GM18498 (cell line): ENCODE measurements at regions not wholly inside any gene's neighbourhood (a gene's known extent, or its start where the extent isn't known, plus 50 kb on each side); places are given as distances from the start of the nearest gene placed in this dataset.
"Not testable (repeated sequence)": the region's sequence is repeated elsewhere in the genome, so short reads cannot be mapped to it uniquely, and the experiment has no call there.

Experiments
- ATAC-seq: cut with Tn5 transposase; IDR thresholded peaks from one replicate; pipeline ENCODE4 v1.9.1; 2021; ENCODE audit warnings: mild to moderate bottlenecking, moderate library complexity; ENCODE audit not compliant: unreplicated experiment

DNA sequence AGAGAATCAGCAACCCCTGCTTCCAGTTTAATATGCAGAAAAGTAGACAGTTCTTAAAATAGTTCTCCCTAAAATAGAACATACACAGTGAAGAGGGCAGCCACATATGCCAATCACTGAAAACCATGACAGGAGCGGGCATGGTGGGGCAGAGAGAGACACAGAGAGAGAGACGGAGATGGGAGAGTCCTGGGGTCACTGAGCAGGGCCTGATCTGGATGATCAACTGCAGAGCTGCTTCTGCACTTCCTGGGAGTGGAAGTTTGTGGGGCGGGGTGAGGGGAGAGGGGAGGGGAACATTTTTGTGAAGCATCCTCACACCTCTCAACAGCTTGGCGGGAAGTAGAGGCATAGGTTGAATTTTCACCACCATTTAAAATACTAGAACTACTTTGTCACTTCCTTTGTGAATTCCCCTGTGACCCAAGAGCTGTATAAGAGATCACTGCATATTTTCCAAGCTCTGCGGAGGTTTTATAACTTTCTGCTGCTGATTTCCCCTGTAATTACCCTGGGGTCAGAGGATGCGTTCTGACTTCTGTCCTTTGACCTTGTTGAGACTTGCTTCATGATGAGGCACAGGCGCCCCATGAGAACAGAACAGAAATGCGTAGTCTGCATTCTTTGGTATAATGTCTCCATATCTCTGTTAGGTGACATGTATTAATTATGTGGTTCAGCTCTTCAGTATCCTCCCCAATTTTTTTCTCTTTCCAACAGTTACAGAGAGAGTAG, 419.4 kb downstream of the BRD1 start:
- no peak for ATAC-seq

DNA sequence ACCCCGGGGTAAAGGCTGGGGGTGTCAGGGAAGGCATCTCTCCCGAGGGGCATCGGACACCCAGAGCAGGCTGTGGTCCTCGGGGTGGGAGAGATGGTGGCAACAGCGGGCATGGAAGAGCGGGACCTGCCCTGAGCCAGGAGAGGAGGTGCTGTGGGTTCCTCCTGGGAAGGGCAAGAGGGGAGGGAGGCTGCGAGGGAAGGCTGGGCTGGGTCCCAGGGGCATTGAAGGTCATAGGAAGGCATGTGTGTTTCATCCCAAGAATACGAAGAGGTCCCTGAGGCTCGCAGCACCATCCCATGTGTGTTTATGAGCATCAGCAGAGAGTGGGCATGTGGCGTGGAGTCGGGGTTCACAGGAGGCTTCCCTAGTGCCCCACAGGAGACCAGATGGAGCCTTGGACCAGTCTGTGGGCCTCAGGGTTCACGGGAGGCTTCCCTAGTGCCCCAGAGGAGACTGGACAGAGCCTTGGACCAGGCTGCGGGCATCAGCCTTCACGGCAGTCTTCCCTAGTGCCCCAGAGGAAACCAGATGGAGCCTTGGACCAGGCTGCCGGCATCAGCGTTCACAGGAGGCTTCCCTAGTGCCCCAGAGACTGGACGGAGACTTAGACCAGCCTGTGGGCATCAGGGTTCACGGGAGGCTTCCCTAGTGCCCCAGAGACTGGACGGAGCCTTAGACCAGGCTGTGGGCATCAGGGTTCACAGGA, 420.6 kb downstream of the BRD1 start:
- ATAC-seq, result no peak

DNA sequence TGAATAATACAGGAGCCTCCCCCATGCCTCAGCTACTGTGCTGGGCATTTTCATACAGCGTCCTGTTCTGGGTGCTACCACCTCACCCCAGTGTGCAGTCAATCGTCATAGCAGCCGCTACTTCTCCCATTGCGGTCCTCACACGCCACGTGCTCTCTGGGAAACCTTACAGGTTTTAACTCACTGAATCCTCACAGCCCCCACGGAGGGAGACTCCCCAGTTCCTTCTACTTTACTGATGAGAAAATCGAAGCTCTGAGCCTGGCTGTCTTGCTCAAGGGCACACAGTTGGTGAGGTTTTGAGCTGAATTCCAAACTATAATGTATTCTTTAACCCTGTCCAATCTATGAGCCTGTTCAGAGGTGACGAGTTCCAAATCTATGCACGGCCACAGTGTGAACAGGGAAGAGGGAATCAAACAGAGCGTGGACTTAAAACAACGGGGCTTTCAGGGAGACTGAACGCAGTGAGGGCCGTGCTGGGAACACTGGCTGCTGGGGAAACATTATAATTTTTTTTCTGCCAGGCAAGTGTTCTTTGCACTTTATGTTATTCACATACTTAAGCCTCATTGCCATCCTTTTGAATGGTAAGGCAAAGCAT, 421.5 kb downstream of the BRD1 start:
- no peak for ATAC-seq

DNA sequence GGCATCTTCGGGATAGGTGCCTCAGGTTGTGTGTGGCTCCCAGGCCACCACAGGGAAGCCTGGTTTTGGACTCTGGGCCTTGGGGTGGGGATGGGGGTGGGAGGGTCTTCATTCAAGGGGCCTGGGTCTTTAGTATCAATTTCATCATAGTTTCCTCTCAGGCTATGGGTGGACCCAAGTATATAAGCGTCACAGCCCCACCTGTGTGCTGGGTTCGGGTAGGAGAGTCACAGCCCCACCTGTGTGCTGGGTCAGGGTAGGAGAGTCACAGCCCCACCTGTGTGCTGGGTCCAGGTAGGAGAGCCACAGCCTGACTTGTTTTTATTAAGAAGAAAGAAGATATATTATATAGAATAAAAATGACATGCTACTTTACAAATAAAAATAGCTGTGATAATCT, 422.1 kb downstream of the BRD1 start:
- ATAC-seq, result no peak

DNA sequence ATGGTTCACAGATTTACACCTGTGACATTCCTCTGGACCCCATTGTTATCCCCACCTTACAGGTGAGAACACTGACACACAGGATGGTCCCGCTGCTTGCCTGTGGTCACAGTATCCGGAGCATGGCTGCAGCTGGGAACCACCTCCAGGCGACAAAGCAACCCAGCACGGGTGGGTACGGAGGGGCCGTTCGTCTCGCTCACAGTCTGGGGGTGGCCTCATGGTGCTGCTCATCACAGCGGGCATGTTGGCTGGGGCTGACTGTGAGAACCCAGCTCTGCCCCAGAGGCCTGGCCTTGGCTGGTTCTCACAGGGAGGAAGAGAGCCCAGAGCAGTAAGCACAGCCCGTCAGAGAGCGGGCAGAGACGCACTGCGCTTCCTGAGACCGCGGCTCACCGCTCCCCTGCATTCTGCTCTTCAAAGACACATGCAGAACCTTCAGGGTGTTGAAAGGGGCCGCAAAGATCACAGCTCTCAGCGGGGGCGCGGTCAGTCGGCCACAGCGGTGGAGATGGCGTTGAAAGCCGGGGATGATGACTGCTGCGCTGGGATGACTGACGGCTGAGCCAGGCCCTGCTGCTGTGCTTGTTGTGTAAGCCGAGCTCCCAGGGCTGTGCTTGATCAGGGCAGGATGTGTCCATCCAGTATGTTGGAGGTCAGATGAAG, 423.0 kb downstream of the BRD1 start:
- no peak for ATAC-seq

DNA sequence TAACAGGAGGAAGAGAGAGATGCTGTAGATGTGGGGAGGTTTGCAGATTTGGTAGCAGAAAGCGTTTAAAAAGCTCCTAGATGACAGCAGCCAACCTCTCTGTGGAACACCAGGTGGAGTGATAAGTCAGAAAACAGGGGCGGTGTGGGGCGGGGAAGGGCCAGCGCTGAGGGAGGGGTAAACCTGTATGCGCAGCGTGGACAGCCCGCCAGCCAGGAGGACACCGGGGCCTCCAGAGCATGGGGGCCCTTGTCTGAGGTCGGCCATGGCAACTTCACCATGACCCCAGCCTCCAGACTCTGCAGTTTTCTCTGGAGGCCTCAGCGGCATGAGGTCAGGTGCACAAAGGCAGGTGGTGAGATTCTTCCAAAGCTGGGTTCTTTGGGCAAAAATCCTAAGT, 423.7 kb downstream of the BRD1 start:
- ATAC-seq, result no peak

DNA sequence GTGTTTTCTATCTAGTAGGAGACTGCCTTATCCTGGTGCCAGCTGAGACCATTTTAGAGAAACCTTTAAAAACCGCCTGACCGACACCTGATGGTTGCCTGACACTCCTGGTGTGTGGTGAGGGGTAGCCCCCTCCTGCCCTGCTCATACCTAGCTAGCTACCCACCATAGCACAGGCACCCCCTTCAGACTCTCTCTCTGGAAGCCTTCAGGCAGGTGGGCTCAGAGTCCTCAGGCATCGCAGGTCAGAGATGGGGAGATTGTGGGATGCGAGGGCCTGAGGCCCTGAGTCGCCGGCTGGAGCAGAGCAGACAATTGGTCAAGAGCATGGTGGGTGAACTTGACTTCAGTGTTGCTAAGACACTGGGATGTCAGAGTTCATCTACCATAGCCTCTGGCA, 424.6 kb downstream of the BRD1 start:
- ATAC-seq, result no peak

DNA sequence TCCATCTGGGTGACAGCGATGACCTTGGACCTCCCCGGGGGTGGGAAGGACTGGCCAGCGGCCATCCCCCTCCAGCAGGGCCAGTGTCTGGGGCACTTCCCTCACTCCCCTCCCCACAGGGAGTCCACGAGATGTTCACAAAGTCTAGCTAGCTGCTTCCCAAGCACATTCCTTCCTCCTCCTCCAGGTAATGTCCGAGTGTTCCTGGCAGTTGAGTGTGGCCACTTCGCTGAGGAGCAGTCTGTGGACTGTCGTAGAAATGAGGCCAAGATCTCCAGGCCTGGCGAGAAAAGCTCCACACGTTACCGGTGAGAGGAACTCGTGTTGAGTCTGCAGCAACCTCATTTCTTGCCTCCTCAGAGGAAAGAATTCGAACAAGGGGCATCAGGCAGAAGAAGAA, 425.5 kb downstream of the BRD1 start:
- no peak for ATAC-seq

DNA sequence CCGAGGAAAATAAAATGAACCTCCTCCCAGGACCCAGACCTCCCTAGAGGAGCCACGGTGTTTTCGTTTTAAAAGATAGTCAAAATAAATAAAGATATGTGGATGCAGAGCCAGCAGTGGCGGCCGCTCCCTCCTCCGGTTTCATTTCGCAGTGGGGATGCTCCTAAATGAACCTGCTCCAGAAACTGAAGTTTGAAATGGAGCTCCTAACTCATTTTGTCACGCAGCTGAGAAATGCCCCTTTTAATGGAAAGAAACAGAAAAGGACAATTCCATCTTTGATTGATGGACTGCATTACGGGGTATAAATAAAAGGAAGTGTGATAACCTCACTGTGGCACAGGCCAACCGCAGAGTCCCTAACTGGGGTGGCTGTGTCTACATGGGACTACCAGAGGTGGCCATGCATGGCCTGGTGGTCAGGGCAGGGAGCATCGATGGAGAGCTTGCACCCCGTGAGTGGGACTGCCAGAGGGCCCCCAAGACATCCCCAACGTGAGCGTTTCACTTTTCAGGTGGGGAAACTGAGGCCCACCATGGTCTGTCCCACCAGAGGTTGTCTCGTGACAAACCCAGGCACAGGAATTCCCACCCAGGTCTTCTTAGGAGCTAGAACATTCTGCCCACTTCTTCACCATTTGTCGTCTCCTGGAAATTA, 426.6 kb downstream of the BRD1 start:
- no peak for ATAC-seq

DNA sequence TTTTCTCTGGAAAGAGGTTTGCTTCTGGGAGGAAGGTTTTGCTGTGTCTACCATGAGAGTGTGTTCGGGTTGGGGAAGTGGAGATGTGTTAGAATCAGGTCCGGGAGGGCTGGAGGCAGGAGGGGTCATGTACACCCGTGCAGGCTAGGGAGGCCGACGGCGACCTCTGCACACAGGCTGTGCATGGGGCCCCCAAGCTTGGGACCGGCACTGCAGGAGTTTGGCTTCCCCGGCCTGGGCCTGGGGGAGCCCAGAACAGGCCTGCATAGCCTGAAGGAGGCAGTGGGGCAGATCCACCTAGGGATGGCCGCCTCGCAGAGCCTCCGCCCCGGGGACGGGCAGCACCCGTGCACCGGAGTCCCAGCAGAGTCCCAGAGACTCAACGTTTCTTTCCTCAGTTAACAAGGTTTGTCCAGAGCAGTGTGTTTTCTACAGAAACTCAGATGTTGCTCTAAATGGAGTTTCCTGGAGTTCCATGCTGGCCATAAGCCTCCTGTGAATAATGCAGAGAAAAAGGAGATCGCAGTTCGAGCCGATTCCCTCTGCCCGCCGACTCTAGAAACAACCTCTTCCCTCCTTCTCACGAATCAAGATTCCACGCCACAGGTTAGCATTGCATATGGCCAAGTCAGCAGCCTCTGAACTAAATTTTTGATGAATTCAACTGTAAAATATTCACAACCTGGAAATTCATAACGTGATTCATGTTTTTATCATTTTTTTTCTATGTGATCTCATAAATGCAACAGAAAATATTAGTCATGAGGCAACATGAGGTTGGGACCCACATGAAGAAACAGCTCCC, 427.3 kb downstream of the BRD1 start:
- no peak for ATAC-seq

DNA sequence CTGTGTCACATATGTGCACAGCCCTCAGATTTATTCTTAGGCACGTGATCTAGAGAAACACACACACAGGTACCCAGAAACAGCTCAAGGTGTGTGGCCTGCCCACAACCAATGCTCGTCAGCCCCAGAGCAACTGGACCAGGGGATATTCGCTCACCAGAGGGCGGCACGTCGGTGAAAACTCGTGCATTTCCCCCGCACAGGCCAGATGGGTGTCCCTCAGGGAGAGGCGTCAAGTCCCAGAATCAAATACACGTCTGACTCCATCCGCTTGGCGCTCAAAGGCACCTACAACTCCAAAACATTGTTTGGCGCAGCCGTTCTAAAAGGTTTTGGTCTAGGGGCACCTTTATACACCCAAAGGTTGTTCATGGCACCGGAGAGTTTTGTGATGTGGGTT, 429.0 kb downstream of the BRD1 start:
- ATAC-seq, result no peak

DNA sequence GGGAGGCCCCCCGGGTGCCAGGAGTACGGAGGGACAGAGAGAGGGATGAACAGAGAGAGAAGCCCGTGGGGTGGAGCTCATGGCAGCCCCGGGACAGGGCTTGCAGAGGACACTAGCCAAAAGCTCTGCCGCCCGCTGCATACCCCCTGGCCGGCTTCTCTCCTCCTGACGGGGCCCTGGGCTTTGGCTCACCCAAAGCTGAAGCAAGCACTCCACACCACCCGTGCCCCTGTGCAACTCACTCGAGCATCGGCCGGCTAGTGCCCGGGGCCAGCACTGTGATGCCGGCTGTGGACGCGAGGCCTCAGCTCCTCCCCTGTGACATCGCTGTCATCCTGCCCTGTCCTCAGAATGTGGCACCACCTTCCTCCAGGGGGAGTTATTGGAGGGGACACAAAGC, 429.6 kb downstream of the BRD1 start:
- ATAC-seq, result no peak

DNA sequence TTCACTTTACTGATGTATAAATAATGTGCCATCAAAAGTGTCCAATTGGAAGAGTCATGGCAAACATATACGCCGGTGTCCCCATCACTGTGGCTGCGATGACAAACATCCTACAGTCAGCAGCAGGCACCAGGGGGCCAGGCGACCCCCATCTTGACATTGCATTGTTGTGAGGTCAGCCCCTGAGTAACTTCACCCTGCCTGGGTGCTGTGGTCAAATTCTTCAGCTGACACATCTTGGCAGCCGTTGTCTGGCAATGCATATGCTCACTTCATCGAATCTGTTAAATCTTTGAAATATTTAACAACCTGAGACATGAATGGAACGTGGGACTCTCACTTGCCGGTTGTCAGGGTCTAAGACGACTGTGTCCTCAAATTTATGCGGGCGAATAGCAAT, 430.9 kb downstream of the BRD1 start:
- no peak for ATAC-seq

DNA sequence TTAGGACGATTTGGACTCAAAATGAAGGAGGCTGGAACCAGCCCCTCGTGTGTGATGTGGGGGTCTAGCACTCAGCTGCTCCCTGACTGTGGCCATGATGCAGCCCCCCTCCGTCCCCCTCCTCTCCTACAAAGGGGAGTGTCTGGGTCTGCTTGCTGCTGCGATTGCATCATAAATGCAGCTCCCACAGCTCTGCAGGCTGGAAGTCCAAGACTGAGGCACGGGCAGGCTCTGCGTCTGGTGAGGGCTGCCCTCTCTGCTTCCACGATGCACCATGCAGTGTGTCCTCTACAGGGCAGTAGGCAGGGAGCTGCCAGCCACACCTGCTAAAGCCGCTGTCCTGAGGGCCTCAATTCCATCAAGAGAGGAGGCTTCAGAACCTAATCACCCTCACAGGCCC, 432.1 kb downstream of the BRD1 start:
- no peak for ATAC-seq

DNA sequence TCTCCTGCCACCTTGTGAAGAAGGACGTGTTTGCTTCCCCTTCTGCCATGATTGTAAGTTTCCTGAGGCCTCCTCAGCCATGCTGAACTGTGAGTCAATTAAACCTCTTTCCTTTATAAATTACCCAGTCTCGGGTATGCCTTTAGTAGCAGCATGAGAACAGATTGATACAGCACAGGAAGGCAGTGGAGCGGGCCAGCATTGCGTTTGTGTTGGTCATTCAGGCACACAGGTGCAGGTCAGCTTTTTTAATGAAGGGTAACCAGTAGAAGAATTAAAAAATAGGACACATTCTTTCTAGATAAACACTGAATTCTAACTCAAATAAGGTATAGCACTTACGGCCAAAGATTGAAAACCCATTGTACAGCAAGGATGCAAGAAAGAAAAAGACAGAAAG, 432.6 kb downstream of the BRD1 start:
- ATAC-seq, result not testable (repeated sequence)

DNA sequence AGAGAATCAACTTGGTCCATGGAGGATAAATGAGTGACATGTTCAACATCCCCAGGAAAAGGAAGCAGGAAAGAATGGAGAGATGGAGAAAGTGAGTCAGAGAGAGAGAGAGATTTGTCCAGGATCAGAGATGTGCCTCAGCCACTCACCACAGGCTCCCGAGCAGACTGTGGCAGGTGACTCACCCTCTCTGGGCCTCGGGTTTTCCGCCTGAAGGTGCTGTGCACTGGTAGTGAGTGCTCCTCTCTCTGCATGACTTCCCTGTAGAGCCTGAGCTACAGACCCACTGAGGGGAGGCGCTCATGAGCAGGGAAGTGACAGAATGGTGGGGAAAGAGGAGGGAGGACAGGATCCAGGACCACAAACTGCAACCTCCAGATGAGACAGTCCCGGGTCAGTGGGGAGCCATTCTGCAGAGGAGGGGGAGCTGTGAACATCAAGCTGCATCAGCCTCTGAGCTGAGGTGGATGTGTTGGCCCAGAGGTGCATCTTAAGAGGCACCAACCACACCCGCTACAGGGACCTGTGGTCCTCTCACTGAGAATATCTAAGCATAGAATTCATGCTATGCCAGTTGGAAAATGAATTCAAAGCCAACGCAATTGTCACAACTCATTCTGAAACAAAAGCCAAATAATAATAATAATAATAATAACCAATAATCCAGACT, 433.4 kb downstream of the BRD1 start:
- no peak for ATAC-seq

DNA sequence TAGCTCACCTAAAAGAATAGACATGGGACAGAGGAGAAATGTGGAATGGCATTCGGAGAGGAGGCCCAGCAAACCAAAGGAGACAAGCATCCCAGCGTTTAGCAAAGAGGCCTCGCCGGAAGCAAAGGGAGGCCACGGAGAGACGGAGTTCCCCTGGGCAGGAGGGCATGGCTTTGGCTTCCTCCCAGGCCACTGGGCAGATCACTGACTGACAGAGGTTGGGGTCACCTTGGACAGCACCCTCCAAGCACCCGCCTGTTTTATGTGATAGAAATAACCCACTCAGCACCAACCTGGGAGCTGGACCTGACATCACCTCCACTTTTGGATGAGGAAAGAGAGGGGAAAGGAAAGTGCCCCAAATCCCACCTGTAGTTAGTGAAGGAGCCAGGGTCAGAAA, 434.1 kb downstream of the BRD1 start:
- no peak for ATAC-seq

DNA sequence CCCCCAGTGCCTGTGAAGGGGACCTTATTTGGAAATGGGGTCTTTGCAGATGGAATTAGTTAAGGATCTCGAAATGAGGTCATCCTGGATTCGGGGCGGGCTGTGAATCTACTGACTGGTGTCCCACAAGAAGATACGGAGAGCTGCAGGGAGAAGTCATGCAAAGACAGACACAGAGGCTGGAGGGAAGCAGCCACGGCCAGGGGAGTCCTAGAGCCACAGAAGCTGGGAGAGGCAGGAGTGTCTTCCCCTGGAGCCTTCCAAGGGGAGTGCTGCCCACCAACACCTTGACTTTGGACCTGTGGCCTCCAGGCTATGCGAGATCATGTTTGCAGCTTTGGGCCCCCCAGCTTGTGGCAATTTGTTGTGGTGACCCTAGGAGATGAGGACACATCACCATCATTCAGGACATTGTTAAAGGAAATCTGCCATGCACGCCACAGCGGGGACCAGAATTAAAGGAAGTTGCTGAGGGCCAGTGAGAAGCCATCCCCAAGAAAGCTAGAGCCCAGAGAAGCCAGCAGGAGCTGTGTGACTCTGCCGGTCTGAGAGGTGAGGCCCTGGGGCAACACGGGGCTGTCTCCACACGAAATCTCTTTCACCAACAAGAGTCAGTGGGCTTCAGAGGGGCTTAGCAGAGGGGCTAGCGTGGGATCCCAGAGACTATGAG, 434.7 kb downstream of the BRD1 start:
- ATAC-seq, result no peak

DNA sequence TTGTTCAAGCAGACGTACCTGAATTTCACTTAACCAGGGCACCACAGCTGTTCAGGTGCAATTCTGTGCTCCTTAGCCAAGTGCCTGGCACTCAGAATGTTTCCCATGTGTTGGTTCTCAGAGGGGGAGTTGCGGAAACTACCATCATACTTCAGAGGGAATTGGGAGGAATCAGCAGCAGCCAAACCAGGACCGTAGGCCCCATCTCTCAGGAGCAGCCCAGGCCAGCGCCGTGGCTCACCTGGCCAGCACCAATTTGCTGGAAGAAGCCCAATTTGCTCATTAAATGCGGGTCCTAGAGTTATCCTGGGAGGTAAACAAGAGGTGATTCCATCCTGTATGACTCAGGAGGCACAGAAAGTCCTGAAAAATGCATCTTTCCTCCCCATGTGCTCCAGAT, 435.4 kb downstream of the BRD1 start:
- ATAC-seq, result no peak
